Heart left ventricle (tissue), 13 donors: ENCODE measurements at regions not wholly inside any gene's neighbourhood (a gene's known extent, or its start where the extent isn't known, plus 50 kb on each side); places are given as distances from the start of the nearest gene placed in this dataset.

Experiments
- POLR2A ChIP-seq, 2 donors: fragments of 450-650 bp; IDR thresholded peaks; one replicate each; pipeline ENCODE4 v1.6.1; 2017; ENCODE audit warnings: antibody characterized with exemption in 2 of 2, mild to moderate bottlenecking in 2 of 2, moderate library complexity in 2 of 2
- TF ChIP-seq, protein P1 (sequence below), 12 donors: fragments of 200-600 bp; sonication (generic) in 4 of 12; IDR thresholded peaks; one replicate each; pipeline versions ENCODE4 v1.5.0 to v1.8.0; 2018 to 2022; ENCODE audit warnings: antibody characterized with exemption in 12 of 12, mild to moderate bottlenecking in 5 of 12
- donor health status: ischemic (EF 13 %, LVEDD 7.1; RV severe dilation, severe dysfunction).
- donor health status: DM: no; HTN: yes; CAD: no.
- donor health status: DM: no; HTN: no; CAD: no.
- donor health status: ischemic (EF 25% LVEDD 6.9; RV normal size, moderate dysfunction).
- donor health status: ischemic (EF 25% LVEDD 5.7; RV mildly dilated, moderate dysfunction).
- donor health status: ischemic (EF 35%, LVEDD 5.7; RV mildly dilated, moderate dysfunction).
- donor health status: nonischemic (EF 11% LVEDD 7.7; RV severe dilation, severe dysfunction).
- donor health status: DM: yes; HTN: yes; CAD: no.
- donor health status: PGD.
- donor health status: ischemic (EF 29% LVEDD 5.4; RV normal size, mild dysfunction).
- donor health status: nonischemic (EF 23%, LVEDD 6.1; RV moderate dilation, normal function).

DNA sequence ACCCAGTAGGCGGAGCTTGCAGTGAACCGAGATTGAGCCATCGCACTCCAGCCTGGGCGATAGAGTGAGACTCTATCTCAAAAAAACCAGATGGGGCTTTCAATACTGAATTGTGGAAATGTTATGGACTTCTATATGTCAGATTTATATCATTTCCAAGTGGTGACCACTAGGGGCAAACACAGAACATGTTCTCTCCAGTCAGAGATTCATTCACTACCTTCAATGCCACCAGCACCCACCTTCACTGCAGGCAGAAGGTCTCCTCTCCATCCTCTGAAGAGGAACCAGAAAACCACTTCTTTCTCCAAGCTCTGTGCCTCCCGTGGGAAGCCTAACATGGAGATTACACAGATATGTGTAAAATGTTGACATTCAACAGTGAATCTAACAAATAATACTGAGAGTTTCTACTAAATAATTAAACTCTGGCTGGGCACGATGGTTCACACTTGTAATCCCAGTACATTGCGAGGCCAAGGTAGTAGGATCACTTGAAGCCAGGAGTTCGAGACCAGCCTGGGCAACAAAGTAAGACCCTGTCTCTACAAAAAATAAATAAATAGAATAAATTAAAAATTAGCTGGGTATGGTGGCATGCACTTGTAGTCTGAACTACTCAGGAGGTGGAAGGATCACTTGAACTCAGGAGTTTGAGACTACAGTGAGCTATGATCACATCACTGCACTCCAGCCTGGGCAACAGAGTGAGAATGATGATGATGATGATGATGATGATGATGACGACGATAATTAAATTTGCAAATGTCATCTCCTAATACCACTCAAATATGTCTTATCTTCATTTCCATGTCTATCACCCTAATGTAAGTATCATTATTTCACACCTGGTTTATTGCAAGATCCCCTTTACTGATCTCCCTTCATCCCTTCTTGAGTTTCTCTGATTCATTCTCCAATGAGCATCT, 151.1 kb downstream of the ZNF281 start:
- no peak for TF ChIP-seq POLR2A (IDR thresholded peaks at IDR 0.05)
- TF ChIP-seq, protein P1, sequence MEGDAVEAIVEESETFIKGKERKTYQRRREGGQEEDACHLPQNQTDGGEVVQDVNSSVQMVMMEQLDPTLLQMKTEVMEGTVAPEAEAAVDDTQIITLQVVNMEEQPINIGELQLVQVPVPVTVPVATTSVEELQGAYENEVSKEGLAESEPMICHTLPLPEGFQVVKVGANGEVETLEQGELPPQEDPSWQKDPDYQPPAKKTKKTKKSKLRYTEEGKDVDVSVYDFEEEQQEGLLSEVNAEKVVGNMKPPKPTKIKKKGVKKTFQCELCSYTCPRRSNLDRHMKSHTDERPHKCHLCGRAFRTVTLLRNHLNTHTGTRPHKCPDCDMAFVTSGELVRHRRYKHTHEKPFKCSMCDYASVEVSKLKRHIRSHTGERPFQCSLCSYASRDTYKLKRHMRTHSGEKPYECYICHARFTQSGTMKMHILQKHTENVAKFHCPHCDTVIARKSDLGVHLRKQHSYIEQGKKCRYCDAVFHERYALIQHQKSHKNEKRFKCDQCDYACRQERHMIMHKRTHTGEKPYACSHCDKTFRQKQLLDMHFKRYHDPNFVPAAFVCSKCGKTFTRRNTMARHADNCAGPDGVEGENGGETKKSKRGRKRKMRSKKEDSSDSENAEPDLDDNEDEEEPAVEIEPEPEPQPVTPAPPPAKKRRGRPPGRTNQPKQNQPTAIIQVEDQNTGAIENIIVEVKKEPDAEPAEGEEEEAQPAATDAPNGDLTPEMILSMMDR (IDR thresholded peaks at IDR 0.05): peak in 8 of 12 donors; percentile 17 to 50 (median 32)
